ENCODE measurements at regions not wholly inside any gene's neighbourhood (a gene's known extent, or its start where the extent isn't known, plus 50 kb on each side); places are given as distances from the start of the nearest gene placed in this dataset.

DNA sequence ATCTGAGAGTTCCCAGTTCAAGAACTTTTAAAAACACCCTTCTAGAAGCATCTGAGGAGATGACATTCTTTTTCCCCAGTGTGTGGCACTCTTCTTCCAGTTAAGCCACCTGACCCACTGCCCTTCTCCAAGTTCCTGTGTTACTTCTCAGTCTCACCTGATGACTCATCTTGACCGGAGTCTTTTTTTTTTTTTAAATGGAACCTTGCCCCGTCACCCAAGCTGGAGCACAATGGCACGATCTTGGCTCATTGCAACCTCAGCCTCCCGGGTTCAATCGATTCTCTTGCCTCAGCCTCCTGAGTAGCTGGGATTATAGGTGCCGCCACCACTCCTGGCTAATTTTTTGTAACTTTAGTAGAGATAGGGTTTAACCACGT is 224.1 kb upstream of the DAB2 start:
- no peak overlapping the region for H3K4me3 ChIP-seq (ENCODE audit: low read depth, low read length)
- no peaks in the 10 kb centered on the region for H3K36me3 ChIP-seq (ENCODE audit: insufficient read depth)
- WGBS, result 89% methylated on average over 7 of the region's 7 CpGs
- H3K27ac ChIP-seq (ENCODE audit: low read depth), result no peak overlapping the region
- H3K4me1 ChIP-seq (ENCODE audit: insufficient read depth), result no peaks in the 10 kb centered on the region
- no peak for DNase-seq (ENCODE audit: extremely low spot score)

DNA sequence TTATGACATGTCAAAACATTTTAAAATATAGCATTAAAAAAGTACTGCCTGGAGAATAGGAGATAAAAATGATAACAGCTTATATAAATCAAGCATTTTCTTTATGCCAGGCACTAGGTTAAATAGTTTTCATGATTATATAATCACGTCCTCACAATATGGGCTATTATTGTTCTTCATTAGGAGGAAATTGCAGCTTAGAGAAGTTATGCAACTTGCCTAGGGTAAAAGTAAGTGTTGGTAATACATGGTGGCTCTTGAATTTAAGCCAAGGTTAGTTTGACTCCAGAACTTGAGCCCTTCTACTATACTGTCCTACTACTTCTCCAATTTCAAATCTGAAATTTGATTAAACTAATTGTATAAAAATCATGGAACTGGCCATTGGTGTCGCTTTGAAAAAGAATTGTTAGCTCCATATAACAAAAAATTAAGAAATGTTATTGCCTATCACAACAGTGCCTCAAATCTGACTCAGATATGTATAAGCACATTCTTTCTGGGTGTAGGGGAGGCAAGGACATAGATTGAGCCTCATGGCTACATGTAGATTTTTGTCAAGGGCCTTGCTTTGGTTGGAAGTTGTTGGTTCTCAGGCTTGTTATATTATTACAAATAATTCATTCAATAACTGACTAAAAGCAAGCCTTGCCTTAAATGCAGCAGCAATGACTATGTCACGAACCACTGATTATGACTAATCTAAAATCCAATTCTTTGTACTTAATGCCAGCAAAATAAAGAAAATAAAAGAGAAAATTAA is 223.5 kb upstream of the DAB2 start:
- WGBS, result 73% methylated on average over 3 of the region's 3 CpGs
- Histone ChIP-seq H3K4me1 (ENCODE audit: insufficient read depth) (no peaks in the 10 kb centered on the region), H3K36me3 (ENCODE audit: insufficient read depth) (no peaks in the 10 kb centered on the region), H3K27ac (ENCODE audit: low read depth) (no peak overlapping the region), H3K4me3 (ENCODE audit: low read depth, low read length) (no peak overlapping the region)
- DNase-seq (ENCODE audit: extremely low spot score), result no peak

DNA sequence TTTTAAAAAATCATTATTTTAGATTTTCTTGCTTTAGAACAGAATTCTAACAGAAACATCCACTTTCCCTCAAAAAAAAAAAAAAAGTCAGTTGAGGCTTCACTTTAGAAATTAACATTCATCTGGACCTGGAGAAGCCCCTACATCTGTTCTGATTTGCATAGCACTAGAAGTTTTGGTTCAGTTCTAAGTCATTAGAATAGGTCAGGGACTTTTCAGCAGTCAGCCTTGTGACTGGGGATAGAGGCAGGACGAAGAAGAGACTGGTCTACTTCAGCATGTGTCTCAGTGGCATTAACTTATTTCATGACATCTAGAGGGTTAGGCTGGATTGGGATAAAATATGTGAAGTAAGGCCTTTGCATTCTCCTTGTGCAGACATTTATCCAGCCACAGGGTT is 215.8 kb upstream of the DAB2 start:
- Histone ChIP-seq H3K4me1 (ENCODE audit: insufficient read depth) (no peaks in the 10 kb centered on the region), H3K4me3 (ENCODE audit: low read depth, low read length) (no peak overlapping the region), H3K36me3 (ENCODE audit: insufficient read depth) (no peaks in the 10 kb centered on the region), H3K27ac (ENCODE audit: low read depth) (no peak overlapping the region)
- DNase-seq (ENCODE audit: extremely low spot score), result no peak
- WGBS, result 76% methylated on average over 1 of the region's 1 CpG

DNA sequence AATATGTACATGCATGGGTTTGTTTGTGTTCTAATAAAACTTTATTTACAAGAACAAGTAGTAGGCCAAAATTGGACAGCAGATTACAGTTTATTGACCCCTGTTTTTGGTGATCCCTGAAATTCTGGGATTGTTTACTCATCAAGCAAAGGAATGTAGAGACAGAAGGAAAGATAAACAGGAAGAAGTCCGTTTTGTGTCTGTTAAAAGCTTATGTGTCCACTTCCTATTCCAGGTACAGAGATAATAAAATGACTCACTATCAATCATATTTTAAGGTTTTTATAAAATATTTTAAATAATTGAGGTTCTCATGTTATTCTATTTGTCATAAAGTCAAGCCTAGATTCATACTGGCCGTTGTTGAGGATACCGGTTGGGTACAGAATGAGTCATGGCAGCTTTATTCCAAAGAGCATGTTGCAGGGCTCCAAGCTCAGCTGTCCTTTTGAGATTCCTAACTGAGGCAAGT is 214.9 kb upstream of the DAB2 start:
- Histone ChIP-seq H3K27ac (ENCODE audit: low read depth) (no peak overlapping the region), H3K4me3 (ENCODE audit: low read depth, low read length) (no peak overlapping the region), H3K4me1 (ENCODE audit: insufficient read depth) (no peaks in the 10 kb centered on the region), H3K36me3 (ENCODE audit: insufficient read depth) (no peaks in the 10 kb centered on the region)
- no peak for DNase-seq (ENCODE audit: extremely low spot score)
- 76% methylated on average over 3 of the region's 3 CpGs for WGBS

DNA sequence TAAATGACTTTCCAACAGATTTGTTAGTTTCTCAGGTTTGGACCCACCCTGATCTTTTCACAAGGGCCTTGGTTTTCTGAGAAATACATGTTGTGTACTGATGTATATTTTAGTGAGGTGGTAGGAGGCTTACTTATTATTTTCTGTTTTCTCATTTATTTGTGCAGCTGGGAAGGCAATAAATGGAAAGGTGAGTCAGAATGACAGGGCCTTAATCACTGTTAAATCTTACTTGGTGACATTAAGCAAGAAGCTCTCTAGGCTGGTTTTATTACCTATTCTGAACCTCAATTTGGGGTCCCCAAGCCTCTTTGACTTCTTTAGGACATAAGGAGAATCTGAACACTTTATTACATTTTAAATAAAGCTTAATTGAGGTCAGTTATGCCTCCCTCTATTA is 214.0 kb upstream of the DAB2 start:
- Histone ChIP-seq H3K4me1 (ENCODE audit: insufficient read depth) (no peaks in the 10 kb centered on the region), H3K36me3 (ENCODE audit: insufficient read depth) (no peaks in the 10 kb centered on the region), H3K4me3 (ENCODE audit: low read depth, low read length) (no peak overlapping the region), H3K27ac (ENCODE audit: low read depth) (no peak overlapping the region)
- DNase-seq (ENCODE audit: extremely low spot score), result no peak

DNA sequence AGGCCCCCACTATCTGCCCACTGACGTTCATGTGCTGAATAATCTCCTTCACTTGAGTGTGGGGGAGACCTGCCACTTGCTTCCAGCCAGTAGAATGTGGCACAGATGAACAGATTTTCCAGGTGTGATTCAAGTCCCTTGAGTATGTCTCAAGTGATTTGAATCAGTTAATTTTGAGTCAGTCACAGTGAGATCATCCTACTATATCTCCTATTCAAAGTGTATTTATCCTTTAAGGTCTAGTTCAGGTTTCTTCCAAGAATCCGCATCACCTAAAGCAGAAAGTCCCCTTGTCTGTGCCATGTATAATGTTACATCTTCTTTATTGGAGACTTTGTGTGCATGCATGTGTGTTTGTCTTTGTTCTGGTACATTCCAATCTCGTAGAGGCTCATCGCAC is 208.3 kb upstream of the DAB2 start:
- Histone ChIP-seq H3K4me3 (ENCODE audit: low read depth, low read length) (no peak overlapping the region), H3K4me1 (ENCODE audit: insufficient read depth) (no peaks in the 10 kb centered on the region), H3K36me3 (ENCODE audit: insufficient read depth) (no peaks in the 10 kb centered on the region), H3K27ac (ENCODE audit: low read depth) (no peak overlapping the region)
- DNase-seq (ENCODE audit: extremely low spot score), result no peak
- 84% methylated on average over 4 of the region's 4 CpGs for WGBS

DNA sequence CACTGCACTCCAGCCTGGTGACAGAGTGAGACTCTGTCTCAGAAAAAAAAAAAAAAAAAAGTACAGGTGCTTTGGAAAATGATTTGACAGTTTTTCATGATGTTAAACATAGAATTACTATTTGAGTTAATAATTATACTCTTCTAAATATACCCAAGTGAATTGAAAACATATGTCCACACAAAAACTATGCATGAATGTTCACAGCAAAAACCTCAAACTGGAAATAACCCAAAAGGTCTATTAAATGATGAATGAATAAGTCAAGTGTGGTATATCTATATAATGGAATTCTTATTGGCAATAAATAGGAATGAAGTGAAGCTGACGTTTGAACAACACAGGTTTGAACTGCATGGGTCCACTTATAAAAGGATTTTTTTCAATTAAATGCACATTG is 207.2 kb upstream of the DAB2 start:
- no peak overlapping the region for H3K4me3 ChIP-seq (ENCODE audit: low read depth, low read length)
- WGBS, result 81% methylated on average over 1 of the region's 1 CpG

DNA sequence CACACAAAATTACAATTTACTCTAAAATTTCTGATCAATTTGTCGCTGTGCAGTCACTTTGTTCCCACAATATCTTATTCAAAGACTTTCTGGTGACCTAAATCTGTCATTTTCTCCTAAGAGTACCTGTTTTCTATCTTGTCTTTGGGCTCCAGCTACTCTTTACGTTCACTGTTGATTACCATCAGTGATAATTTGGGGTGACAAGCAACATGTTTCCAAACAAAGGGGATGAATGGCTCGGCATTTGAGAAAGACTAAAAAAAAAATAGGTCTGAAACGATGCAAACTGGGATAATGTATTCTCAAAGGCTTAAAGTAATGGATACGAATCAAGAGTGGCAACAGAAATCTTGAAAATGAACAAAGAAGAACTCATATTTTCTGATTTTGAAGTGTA is 205.2 kb upstream of the DAB2 start:
- no peak overlapping the region for H3K4me3 ChIP-seq (ENCODE audit: low read depth, low read length)
- WGBS, result 68% methylated on average over 5 of the region's 5 CpGs
- H3K27ac ChIP-seq (ENCODE audit: low read depth), result no peak overlapping the region
- H3K36me3 ChIP-seq (ENCODE audit: insufficient read depth), result no peaks in the 10 kb centered on the region
- no peak for DNase-seq (ENCODE audit: extremely low spot score)
- H3K4me1 ChIP-seq (ENCODE audit: insufficient read depth), result no peaks in the 10 kb centered on the region

More for the DNA sequence above, 207.2 kb upstream of the DAB2 start:
- H3K27ac ChIP-seq (ENCODE audit: low read depth), result no peak overlapping the region
- no peaks in the 10 kb centered on the region for H3K36me3 ChIP-seq (ENCODE audit: insufficient read depth)
- DNase-seq (ENCODE audit: extremely low spot score), result no peak
- no peaks in the 10 kb centered on the region for H3K4me1 ChIP-seq (ENCODE audit: insufficient read depth)

DNA sequence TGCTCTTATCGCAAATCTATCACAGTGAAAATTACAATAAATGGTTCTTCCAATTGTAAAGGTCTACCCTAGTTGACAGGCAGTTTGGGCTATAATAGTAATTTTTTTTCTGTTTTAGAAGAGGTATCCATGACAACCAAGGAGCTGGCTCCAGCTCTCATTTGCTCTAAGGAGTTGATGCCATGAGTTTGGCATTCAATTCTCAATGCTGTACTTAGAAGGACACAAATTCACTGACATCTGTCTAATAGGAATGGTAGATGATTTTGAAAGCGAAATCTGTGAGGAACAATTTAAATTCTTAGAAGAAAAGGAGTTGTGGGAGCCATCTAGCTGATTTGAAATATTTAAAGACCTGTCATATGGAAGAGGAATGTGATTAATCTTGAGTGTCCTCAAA is 203.6 kb upstream of the DAB2 start:
- no peak overlapping the region for H3K27ac ChIP-seq (ENCODE audit: low read depth)
- DNase-seq (ENCODE audit: extremely low spot score), result no peak
- H3K4me1 ChIP-seq (ENCODE audit: insufficient read depth), result no peaks in the 10 kb centered on the region
- H3K36me3 ChIP-seq (ENCODE audit: insufficient read depth), result no peaks in the 10 kb centered on the region
- WGBS, result 95% methylated on average over 2 of the region's 2 CpGs
- no peak overlapping the region for H3K4me3 ChIP-seq (ENCODE audit: low read depth, low read length)

DNA sequence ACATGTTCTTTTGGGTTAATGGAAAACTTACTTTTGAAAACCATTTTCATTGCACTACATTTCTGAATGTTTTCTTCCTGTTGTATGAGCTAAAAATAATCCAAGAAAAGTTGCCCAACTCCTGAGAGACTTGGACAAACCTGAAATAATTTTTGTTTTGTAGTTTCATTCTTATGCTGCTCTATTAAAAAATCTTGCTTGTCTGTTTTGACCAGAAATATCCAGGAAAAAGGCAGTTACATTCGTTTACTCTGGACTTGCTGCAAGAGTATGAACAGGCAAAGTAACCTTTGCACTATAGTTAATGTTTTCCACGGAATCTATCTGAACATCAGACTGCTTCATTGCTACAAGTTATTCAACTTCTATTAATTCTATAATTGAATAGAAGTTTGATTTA is 200.1 kb upstream of the DAB2 start:
- no peaks in the 10 kb centered on the region for H3K36me3 ChIP-seq (ENCODE audit: insufficient read depth)
- WGBS, result 60% methylated on average over 2 of the region's 2 CpGs

DNA sequence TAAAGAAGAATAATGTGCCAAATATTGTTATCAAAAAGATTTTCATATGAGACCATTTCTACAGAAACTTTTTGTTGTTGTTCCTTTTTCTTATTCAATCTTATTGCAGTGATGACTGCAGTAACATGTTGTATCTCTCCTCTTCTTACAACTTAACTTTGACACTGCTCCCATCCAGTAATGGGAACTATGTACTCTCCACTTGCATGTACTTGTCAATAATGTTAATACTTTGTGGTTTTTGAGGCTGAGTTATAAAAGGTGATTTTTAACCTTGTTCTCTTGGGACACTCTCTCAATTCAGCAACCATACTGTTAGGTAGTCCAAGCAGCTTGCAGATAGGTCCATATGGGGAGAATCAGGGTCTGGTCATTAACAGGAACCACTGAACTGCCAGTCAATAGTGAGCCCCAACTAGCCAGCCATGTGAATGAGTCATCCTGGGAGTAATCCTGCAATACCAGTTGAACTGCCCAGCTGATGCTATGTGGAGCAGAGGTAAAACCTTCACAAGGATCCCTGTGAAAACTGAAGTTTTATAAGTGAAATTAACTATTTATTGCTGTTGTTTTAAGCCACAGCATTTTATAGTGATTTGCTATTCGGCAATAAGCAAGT is 199.6 kb upstream of the DAB2 start:
- DNase-seq (ENCODE audit: extremely low spot score), result peak; percentile 77
- Histone ChIP-seq H3K27ac (ENCODE audit: low read depth) (no peak overlapping the region), H3K4me3 (ENCODE audit: low read depth, low read length) (no peak overlapping the region), H3K36me3 (ENCODE audit: insufficient read depth) (no peaks in the 10 kb centered on the region), H3K4me1 (ENCODE audit: insufficient read depth) (no peaks in the 10 kb centered on the region)
- 66% methylated on average over 1 of the region's 1 CpG for WGBS

More for the DNA sequence above, 200.1 kb upstream of the DAB2 start:
- H3K4me3 ChIP-seq (ENCODE audit: low read depth, low read length), result no peak overlapping the region
- DNase-seq (ENCODE audit: extremely low spot score), result no peak
- H3K27ac ChIP-seq (ENCODE audit: low read depth), result no peak overlapping the region
- no peaks in the 10 kb centered on the region for H3K4me1 ChIP-seq (ENCODE audit: insufficient read depth)

DNA sequence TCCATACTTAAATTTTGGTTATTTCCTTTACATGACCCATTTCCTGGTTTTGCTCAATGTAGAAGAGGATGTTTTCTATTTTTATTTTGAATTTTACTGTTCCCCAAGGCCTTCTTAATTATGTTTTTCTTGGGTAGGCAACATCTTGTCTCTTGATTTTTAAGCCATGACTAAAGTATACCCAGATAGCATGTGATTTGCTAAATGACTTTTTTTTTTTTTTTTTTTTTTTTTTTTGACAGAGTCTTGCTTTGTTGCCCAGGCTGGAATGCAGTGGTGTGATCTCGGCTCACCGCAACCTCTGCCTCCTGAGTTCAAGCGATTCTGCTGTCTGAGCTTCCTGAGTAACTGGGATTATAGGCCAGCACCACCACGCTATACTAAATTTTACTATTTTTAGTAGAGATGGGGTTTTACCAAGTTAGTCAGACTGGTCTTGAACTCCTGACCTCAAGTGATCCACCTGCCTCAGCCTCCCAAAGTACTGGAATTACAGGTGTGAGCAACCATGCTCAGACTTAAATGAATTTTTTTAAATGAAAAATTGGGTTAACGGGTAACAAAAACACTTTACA is 198.6 kb upstream of the DAB2 start:
- H3K36me3 ChIP-seq (ENCODE audit: insufficient read depth), result no peaks in the 10 kb centered on the region
- DNase-seq (ENCODE audit: extremely low spot score), result no peak
- H3K4me1 ChIP-seq (ENCODE audit: insufficient read depth), result no peaks in the 10 kb centered on the region
- 84% methylated on average over 5 of the region's 5 CpGs for WGBS
- no peak overlapping the region for H3K27ac ChIP-seq (ENCODE audit: low read depth)
- H3K4me3 ChIP-seq (ENCODE audit: low read depth, low read length), result no peak overlapping the region

DNA sequence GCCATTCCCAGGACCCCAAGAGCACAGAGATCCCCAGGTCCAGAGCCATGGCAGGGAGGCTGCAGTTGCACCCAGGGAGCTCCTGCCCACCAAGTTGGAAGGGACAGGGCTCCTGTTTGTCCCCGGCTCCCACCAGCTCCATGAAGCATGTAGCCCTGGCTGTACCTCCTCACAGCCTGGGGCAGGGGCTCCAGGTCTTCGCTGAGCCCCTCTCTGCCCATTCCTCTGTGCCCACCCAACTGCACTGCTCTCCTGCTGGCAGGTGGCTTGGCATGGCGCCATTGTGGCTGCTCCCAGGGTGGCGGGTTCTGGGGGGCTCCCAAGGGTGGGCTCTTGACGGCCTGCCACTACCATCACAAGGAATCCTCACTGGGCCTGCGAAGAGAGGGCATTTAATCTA is 197.5 kb upstream of the DAB2 start:
- Histone ChIP-seq H3K36me3 (ENCODE audit: insufficient read depth) (no peaks in the 10 kb centered on the region), H3K4me3 (ENCODE audit: low read depth, low read length) (no peak overlapping the region), H3K4me1 (ENCODE audit: insufficient read depth) (no peaks in the 10 kb centered on the region), H3K27ac (ENCODE audit: low read depth) (no peak overlapping the region)
- WGBS, result 94% methylated on average over 6 of the region's 6 CpGs
- no peak for DNase-seq (ENCODE audit: extremely low spot score)

DNA sequence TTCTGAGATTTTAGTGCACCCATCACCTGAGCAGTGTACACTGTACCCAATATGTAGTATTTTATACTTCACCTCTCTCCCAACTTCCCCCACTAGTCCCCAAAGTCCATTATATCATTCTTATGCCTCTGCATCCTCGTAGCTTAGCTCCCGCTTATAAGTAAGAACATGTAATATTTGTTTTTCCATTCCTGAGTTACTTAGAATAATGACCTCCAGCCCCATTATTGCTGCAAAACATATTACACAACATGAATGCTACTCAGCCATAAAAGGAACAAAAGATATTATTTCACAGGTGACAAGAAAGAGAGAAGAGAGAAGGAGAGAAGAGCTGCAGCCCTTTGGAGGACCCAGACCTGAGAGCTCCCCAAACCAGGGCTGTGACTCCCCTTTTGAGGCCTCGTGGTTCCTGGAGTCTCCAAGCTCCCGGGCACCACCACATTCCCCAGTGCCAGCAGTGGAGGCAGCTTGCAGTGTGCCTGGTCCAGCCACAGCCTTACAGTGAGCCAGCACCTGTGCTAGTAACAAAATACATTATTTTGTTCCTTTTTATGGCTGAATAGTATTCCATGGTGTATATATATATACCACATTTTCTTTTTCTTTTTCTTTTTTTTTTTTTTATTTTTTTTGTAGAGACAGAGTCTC is 194.5 kb upstream of the DAB2 start:
- Histone ChIP-seq H3K4me1 (ENCODE audit: insufficient read depth) (no peaks in the 10 kb centered on the region), H3K36me3 (ENCODE audit: insufficient read depth) (no peaks in the 10 kb centered on the region), H3K27ac (ENCODE audit: low read depth) (no peak overlapping the region), H3K4me3 (ENCODE audit: low read depth, low read length) (no peak overlapping the region)
- DNase-seq (ENCODE audit: extremely low spot score), result no peak
- WGBS, result 81% methylated on average over 4 of the region's 4 CpGs
